HG02623 (cell line): ENCODE measurements at regions not wholly inside any gene's neighbourhood (a gene's known extent, or its start where the extent isn't known, plus 50 kb on each side); places are given as distances from the start of the nearest gene placed in this dataset.
A peak's percentile ranks its signal among the peaks of the same experiment; 100 is the strongest.

ENCODE experiments used
- ATAC-seq: cut with Tn5 transposase; IDR thresholded peaks from one replicate; pipeline ENCODE4 v1.9.1; 2021; ENCODE audit warnings: moderate library complexity; ENCODE audit not compliant: unreplicated experiment

DNA sequence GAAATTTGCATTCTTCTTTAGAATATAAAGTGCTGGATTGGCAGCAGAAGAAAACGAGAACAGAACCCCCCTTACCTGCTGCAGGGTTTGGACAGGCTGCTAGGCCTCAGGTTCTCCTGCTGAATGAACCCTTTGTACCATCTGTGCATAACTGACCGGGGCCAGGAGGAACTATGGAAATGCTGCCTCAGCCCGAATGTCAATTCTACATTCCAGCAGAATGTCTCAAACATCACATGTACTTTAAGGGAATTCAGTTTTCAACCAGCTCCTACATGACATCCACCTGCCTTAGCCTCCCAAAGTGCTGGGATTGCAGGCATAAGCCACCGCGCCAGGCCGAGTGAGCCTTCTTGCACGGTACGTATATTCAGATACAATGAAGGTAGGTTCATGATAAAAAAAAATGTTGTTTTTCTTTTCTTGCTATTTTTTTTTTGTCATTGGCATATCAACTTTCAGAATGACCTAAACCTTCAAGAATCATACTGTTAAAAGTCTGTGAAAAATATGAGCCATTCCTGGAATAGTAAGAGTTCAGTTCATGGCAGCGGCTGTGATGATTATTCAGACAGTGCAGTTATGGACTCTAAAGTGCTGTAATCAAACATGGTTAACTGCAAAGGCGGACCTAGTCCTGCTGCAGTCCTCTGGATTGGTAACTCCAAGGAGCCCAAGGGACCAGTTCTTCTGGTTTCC, 84.4 kb upstream of the TNS3 start:
- no peak for ATAC-seq

DNA sequence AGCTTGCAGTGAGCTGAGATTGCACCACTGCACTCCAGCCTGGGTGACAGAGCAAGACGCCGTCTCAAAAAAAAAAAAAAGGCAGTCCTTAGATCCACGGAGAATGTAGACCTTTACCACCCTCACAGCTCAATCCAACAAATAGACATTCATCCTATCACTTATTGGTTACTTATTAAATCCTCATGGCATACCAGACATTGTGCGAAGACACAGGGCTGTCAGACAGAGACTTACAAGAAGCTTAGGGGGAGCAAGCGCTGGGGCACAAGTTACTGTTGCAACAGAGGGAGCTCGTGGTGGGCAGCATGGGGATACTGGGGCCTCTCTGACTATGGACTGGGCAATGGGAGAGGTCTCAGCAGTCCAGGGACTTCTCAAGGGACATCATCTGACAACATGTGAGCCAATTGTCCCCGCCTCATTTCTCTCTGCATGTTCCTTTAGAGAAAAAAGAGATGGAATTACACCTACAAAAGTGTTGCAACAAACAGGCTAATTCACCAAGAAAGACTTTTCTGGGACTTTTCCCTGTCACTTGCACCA, 82.8 kb upstream of the TNS3 start:
- no peak for ATAC-seq

DNA sequence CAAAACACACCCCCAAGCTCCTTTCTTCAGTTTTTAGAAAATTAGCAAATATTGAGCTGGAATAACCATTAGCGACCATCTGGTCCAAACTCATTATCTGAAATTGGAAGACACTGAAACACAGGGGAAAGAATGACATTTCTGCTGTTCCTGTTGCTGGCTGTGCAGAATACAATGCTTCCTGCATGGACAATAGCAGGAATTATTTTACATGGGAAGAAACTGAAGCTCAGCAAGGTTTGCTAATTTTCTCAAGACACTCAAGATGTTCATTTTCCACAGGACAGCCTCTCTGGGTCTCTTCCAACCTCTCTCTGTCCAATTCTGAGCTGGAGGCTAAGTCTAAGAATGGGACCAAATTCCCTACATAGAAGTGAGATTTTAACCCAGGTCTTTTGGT, 81.9 kb upstream of the TNS3 start:
- ATAC-seq = no peak

DNA sequence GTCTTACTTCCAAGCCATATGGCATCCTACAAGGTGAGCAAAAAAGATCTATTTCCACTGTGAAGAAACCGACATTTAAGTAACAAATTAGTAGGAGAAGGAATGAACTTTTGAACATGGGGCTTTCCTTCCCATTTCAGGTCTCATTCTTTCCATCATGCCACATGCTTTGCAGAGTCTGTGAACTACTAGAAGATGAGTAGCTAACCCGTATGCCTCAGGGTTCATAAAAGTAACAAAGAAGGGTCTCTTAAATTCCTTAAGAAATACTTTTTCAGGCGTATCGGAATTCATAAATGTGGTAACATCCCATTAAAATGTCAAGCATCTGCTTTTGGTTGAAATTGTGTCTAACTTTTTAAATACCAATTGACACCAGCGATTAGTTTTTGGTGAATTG, 81.3 kb upstream of the TNS3 start:
- ATAC-seq = no peak

DNA sequence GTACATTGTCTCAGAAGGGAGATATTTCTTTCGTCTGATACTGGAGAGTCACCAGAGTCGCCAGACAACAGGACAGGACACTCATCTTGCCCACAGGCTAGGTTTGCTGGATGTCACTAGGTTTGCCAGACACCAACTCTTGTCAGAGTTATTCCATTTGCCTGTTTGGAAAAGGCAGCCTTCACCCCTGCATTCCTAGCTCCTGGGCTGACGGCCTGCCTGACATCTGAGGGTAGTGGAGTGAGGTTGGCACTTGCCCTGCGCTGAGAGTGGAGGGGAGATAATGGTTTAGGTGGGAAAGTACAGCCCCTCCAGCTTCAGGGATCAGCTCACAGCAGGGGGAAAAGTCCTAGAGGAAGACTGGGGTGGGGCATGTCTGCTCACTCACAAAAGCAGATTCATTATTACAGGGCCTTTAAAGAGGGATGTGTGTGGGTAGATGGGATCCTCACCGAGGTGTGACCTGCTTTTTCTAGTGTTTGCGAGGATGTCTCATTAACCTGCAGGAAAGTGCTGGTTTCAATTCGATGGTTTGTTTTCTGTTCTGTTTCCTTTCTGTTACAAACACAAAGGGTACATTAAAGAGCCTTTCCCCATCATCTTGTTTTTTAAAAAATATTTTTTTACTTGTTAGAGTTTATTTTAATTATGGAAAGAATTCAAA, 79.3 kb upstream of the TNS3 start:
- ATAC-seq = peak; percentile 55

DNA sequence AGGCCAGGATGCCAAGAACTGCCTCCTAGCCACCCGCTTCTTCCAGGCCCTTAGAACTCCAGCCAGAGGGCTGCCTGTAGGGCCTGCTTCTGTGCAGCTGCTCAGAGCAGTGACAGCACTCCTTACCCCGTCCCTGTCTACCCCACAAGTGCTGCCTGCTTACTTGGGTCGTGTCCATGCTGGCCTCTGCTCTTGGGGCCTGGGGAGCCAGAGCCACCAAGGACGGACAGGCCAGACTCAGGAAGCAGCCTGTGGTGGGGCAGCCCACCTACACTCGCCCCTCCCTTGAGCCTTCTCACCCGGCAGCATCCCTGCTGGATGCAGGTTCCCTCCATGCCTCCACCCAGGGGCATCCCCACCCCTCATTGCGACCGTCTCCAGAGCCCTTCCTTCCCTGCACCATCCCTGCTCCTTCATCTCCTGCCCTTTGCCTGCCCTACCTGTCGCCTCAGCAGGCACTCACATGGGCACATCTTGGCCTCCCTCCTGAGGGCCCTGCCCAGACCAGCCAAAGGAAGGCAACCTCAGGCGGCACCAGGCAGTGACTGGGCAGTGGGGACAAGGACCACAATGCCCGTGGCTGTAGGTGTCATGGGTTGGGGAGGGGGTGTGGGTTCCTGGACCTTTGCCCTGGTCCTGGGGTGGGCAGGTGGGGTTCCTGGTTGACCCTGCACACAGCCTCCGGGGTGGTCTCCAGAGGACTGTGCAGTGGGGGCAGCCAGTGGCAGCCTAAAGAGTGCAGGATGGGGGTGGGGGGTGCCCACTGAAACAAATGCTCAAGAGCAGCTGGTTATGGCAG, 78.0 kb upstream of the TNS3 start:
- no peak for ATAC-seq

DNA sequence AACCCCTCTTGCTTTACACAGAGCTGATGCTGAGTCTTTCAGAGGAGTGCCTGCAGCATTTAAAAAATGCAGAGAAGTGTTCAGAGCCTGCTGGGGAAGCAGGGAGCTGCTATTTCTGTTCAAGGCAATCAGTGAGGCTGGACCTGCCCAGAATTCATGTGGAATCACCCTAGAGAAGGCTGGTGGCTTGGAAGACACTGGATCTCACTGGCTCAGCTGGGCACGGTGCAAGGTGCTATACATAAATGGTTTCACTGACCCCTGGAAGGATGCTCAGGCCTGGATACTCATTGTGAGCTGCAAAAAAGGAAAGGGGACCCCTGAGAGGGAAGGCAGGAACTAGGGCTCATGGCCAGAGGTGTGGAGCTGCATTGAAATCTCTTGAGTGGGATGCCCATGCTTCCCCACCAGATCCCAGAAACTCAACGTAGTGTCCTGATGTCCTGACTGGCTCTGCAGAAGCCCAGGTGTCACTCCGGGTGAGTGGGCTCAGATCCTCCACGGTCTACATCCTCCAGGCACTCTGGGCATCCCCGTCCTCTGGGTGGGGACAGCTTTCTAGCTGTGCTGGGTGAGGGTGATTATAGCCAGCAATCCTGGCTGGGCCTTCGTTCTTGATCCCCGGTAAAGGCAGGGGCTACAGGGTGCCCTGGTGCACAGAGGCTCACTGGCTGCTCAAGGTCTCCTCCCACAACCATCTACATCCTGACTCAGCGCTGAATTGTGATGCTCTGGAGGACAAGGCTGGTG, 77.2 kb upstream of the TNS3 start:
- no peak for ATAC-seq

DNA sequence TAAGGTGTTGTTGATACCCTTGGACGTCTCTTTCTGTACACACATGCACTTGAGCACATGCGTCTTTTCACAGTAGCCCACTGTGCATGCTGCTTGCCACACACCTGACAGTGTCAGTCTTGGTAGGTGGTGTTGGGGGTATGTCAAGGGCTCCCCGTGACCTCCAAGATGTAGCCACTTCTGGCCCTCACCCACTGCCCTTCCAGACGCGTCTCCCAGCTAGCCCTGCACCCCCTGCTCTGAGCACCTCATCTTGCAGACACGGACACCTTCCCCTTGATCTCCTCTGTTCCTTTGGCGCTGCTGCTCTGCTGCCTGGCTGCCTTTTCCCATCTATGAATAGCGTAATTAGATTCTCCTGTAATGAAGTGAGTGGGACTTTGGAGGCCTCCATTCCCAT, 75.2 kb upstream of the TNS3 start:
- ATAC-seq = no peak

DNA sequence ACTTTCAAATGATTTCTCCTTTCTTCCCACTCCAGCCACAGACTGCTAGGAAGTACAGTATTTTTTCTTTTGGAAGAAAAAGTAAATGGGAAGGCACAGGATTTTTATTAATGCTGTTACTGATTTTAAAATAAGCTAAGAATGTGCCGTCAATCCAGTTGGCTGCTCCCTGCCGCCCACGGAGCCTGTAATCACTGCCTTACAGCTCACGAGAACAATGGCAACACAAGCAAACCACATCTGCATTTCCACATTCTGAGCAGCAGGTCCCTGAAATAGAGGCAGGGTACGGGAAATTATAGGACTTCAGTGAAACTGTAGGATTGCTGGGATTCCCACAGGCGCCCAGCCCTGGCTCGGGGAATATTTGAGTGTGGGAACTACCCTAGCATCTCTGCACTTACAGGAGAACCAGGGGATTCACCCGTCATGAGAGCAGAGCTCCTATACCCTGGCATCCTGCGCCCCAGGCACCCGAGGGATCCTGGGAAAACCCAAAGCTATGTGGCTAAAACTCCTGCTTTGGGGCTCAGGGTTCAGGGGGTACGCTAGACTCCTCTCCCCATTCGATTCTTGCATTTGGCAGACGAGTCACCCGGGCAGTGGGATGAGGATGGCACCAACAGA, 72.9 kb upstream of the TNS3 start:
- no peak for ATAC-seq

DNA sequence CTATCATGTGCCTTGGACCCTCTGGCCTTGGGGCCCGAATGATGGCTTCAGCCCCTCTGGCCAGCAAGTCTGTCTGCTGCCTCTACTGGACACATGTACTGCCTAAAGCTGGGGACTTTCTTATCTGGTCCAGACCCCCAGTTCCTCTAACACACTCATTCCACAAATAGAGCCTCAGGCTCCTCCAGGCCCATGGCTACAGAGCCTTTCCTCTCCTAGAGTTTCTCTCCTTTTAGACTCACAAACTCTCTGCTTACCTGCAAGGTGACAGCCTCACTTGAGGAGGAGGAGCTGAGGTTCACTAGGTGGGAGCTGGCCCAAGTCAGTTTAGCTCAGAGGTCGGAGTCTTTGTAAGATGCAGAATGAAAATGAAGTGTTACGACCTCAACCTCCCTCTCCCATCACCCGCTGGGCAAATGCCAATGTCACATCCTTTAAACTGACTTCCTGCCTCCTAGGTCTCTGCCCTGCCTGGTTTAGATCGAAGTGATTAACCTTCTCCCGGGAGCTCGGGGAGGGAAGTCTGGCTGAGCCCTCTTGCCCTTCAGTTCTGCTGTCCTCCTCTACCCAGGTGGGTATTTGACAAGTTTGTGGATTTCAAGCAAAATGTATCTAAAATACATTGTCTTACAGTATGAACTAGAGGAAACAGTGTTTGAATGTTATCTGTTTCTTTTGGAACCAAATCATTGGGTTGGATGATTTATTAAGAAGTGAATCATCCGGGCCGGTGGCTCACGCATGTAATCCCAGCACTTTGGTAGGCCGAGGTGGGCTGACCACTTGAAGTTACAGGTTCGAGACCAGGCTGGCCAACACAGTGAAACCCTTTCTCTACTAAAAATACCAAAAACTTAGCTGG, 71.9 kb upstream of the TNS3 start:
- no peak for ATAC-seq

DNA sequence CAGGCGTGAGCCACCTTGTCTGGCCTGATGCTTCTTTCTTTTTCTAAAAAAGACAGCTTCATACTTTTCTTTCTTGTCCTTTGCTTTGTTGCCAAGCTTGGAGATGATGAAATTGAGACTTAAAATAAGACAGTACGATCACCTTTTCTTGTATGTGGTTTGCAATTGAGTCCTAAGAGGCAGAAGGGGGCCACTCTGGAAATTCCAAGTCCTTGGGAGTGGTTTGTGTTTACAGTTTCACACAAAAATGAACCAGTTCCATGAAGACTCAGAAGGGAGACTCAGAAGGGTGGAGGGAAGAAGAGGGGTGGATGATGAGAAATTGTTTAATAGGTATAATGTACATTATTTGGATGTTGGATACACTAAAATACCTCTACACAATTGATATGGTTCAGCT, 70.7 kb upstream of the TNS3 start:
- ATAC-seq = no peak

DNA sequence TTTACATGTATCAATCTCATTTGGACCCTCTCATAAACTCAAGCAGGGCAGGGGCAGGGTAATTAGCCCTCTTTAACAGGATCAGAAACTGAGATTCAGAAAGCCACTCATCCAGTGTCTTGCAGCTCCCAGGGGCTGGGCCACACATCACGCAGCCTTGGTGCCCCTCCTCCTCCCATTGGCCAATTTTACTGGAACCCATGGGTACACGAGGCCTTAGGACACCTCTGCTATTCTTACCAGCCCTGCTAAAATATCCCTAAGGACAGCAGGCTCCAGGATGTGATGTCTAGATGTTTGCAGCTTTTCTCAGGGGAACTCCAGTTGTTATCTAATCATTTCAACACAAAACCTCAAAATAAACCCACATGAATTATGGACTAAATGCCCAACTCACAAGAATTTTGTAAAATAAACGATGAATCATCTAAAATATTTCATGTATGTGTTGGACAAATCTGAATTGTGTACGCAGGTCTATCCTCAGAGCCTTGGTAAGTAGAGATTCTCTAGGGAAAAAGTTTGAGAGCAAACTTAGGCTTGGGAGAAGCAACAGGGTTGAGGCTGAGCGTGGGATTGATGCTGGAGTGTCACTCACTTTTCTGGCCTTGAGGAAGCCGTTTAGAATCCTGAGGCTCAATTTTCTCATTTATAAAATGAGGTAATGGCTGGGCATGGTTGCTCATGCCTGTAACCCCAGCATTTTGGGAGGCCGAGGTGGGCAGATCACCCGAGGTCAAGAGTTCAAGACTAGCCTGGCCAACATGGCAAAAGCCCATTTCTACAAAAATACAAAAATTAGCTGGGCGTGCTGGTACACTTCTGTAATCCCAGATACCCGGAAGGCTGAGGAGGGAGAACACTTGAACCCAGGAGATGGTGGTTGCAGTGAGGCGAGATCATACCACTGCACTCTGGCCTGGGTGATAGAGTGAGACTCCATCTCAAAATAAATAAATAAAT, 69.7 kb upstream of the TNS3 start:
- no peak for ATAC-seq

DNA sequence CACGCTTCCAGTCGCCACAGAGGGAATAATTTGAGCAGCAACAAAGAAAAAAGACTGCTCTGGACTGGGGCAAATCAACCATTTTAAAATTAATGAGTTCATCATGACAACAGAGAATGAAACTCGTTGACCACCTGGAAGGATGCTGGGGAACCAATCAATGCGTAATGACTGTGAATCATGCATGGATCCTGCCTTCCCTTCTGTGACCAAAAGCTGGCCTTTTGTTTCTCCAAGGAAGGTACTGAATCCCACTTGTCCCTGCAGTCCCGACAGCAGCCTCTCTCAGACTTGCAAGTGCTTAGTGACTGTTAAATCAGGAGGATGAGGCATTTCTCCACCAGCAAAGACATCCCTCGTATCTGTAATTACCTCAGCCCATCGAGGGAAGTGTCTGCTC, 68.0 kb upstream of the TNS3 start:
- no peak for ATAC-seq

DNA sequence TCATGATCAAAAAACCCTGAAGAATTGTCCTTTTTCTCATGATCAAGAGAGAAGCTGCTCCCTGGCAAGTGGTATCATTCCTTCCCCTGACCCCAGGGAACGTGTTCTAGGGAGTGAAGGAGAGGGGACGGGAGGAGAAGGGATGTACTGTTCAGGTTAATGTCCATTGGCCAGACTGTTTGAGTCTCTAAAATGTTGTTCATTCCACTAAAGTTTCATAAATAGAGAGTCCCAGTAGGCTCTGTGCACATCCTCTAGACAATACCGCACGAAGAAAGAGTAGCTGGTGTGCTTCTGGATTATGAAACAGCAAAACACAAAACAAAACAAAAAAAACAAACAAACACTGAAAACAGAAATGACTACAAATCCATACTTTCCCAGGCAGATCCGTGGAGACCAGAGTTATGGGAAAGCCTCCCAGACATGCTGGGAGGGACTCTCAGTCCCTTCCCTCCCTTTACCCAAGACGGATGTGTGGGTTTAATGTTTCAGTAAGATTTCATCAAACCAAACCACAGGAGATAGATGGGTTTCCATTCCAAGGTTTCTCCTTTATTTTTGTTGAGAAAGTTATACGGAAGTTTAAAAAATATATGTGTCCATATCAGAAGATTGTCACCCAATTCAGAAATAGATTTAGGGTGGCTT, 66.5 kb upstream of the TNS3 start:
- no peak for ATAC-seq

DNA sequence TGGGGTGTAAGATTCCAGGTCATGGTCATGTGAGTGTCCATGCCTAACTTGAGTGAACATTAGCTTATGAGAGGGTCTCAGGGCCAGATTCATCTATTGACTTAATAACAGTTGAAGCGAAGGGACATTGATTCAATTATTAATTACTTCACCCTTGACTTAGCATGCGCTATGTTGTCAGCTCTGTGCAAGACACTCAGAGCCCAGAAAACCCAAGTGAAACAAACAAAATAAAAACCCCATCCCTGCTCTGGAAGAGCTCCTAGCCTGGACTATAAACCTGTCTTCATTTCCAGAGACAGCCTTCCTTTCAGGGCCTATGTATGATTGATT, 66.0 kb upstream of the TNS3 start:
- no peak for ATAC-seq

DNA sequence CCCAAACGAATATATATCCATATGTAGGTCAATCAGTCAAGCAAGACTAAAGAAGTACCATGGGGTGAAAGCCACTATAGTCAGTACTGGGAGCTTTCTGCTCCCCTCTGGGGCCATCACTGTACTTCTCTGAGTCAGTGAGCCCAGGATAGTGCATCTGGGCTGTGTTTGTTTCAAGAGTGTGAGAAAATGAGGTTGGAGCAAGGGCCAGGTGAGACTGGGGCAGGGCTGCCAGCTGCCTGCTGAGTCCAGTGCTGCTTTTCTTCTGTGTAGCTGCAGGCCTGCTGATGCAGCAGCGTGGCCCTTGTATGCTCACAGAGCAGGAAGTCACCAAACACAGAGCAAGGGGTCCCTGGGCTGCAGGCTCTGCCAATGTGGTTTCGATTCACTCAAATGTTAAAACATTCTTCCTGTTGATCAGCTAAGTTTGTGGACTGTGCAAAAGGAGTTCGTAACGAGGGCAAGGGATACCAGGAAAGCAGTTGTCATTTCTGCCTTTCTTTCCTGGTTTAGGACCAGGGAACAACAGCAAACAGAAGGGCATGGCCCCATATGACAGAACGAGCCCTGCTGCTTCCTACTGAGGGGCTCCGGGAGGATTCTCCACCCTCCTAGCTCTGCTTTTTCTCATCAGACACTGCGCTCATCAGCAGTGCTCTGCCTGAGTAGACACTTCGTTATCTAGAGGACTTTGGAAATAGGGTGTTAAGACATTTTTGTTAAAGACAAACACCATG, 65.4 kb upstream of the TNS3 start:
- peak; percentile 72 for ATAC-seq

DNA sequence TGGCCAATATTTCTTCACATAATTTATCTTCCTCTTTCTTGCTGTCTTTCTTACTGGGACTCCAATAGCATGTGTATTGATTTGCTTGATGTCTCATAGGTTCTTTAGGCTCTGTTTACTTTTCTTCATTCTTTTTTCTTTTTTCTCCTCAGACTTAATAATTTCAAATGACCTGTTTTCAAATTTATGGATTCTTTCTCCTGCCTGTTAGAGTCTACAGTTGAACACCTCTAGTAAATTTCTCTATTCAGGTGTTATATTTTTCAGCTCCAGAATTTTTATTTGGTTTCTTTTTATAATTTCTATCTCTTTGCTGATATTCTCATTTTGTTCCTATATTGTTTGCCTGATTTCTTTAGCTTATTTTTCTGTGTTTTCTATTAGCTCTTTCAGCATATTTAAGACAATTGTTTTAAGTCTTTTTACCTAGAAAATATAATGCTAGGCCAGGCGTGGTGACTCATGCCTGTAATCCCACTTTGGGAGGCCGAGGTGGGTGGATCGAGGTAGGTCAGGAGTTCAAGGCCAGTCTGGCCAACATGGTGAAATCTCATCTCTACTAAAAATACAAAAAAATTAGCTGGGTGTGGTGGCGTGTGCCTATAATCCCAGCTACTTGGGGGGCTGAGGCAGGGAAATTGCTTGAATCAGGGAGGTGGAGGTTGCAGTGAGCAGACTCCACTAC, 61.9 kb upstream of the TNS3 start:
- no peak for ATAC-seq
